NOMO-1 treated with DMSO at 0.1 percent for 48 hours (cell line): ENCODE measurements at regions not wholly inside any gene's neighbourhood (a gene's known extent, or its start where the extent isn't known, plus 50 kb on each side); places are given as distances from the start of the nearest gene placed in this dataset.

Experiments used
- DNase-seq: peaks from one replicate; lab custom pipeline; 2025; ENCODE audit not compliant: unreplicated experiment; lab: John Stamatoyannopoulos, UW

DNA sequence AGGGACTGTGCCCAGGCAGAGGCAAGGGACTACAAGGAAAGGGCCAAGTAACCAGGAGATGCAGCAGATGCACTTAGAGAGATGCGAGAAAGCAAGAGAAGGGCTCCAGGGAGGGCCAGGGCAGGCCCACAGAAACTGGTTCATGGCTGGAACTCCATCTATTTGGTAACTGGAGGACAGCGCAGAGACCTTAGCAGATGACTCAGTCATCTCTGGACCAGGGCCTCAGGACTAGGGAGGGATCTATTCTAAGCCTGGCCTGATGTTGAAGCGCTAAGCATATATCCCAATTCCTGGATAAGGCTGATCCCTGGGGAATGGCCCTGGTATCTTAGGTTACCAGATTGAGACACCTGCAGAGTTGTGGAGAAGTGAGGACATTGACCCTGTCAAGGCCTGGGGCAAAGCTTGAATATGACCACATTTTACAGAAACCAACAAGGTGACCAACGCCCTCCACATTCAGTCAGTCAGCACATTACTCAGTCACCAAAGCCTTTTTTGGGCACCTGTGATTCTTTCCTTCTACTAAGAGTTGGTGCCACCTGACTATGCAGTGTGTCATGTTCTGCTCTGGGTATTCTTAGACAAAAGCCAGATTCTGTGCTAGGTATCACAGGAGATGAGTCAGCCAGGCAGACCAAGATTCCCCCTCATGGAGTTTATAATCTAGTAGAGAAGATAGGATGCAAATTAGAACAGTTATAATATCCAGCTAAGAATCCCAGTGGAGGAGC is 68.4 kb upstream of the SLCO3A1 start:
- no peak for DNase-seq

DNA sequence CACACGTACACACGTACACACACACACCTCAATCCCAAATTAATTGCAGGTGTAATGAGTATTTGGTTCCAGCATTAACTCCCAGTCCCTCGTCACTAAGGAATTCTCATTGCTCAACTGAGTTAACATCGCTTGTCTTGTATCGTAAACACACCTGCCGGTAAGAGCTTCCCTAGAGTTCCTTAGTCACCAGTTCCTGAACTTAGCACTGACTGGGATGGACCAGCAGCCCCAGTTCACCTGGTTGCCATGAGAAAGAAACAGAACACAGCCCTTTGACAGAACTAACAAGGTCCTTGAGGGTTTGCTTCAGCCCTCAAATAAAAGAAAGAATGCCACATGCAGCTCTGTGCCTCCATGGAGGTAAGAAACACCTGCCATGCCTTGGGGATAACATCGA is 66.3 kb upstream of the SLCO3A1 start:
- no peak for DNase-seq

DNA sequence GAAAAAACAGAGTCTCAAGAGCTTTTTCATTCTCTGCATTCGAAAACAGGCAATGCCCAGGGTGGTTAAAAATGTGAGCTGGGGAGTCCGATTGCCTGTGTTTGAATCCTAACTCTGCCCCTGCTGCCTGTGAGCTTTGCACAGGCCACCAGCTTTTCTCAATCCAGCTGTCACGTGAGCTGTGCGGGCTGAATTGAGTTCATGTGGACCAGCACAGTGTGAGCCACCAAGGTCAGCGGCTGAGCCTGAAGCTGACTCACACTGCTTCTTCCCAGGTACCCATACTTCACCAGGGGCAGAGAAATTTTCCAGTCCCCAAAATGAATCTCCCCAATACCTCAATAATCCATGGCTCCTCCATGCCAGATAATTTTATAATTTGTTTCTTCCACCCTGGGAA is 64.4 kb upstream of the SLCO3A1 start:
- DNase-seq, result no peak

GRCh38 chr15:91790836-91791235 is 62.7 kb upstream of the SLCO3A1 start:
- DNase-seq, result no peak

DNA sequence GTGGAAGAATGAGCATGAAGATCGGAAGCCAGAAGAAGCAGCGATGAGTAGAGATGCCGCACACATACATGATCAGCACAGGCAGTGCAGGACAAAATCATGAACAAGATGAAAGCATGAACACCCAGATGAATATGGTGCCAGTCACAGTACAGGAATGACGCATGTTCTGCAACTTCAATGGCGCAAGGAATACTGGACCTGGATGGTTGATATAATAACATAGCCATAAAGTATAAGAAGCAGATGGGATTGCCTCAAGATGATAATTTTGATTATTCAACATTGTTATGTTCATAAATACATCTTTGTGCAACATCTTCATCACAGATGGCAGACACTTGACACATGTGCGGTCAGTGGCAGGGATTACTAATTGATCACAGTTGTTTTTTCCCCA is 59.7 kb upstream of the SLCO3A1 start:
- DNase-seq, result no peak

GRCh38 chr15:91795235-91795634 is 58.3 kb upstream of the SLCO3A1 start:
- no peak for DNase-seq

DNA sequence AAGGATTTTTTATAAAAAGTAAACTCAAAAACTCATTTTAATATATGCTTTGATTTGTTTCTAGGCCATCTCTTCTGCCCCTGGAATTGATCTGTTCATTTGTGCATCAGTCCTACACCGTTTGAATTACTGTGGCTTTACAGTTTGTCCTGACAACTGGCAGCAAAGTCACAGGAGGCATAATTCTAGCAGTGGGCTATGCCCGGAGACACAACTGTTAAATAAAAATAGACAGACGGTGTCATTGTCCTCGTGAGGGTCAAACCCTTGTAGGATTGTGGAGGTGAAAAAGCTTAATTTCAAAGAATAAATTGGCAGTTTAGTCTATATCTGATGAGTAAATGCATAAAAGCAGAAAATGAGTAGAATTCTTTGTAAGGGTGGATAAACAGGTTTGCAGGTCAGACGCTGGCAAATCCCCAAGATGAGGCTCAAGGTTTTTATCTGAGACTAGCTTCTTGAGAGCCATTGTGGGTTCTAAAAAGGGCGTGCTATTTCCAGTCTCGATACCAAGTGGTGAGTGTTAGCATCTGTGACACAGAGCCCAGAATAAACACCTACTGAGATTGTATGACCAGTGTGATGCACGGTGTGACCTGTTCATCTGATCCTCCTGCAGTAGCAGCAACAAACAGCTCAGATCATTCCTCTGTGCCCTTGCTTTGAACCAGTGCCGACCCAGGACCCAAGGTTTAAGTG is 51.5 kb upstream of the SLCO3A1 start:
- no peak for DNase-seq

GRCh38 chr15:91803260-91803659 is 50.2 kb upstream of the SLCO3A1 start:
- DNase-seq, result no peak
